DMS153 (cell line): ENCODE measurements at regions not wholly inside any gene's neighbourhood (a gene's known extent, or its start where the extent isn't known, plus 50 kb on each side); places are given as distances from the start of the nearest gene placed in this dataset.

Experiments
- DNase-seq: peaks from one replicate; lab custom pipeline; 2025; lab: John Stamatoyannopoulos, UW

- no peak for DNase-seq
Measured at GRCh38 chr18:8969639-8970390, 132.7 kb upstream of the NDUFV2 start.

- no peak for DNase-seq
Measured at GRCh38 chr18:8970843-8971242, 131.7 kb upstream of the NDUFV2 start.

GRCh38 chr18:8972116-8972515, 130.4 kb upstream of the NDUFV2 start:
- no peak for DNase-seq

GRCh38 chr18:8974279-8974678, 128.2 kb upstream of the NDUFV2 start:
- no peak for DNase-seq

DNA sequence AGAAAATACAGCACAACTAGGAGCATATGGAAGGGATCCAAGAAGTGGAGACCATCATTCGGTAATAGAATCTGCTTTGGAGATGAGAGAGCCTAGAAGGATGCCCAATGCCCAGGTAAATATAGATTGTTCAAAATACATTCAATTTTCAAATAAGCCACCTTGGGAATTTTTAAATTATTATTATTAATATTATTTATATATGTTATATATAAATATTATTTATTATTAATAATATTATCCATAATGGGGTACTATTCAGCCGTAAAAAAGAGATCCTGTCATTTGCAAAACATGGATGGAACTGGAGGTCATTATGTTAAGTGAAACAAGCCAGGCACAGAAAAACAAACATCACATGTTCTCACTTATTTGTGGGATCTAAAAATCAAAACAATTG, 127.8 kb upstream of the NDUFV2 start:
- DNase-seq: no peak

- DNase-seq: no peak
Measured at GRCh38 chr18:8975624-8976023, 126.9 kb upstream of the NDUFV2 start.

DNA sequence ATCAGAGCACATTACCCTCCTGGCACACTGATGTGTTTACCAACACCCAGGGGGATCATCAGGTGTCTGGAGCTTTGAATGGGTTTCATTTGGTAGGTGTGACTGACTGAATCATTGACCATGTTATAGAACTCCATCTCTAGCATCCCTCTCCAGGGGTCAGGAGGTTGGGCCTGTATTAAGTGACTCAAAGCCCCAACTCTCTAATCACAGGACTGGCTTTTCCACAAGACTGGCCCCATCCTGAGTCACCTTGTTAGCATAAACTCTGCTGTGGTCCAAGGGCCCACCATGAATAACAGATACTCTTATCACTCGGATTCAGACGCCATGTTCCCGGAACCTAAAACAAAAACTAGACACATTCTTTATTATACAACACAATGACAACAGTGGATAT, 125.9 kb upstream of the NDUFV2 start:
- DNase-seq: no peak

- DNase-seq: no peak
Measured at GRCh38 chr18:8977166-8977565, 125.3 kb upstream of the NDUFV2 start.

- no peak for DNase-seq
Measured at GRCh38 chr18:8977701-8978100, 124.8 kb upstream of the NDUFV2 start.

DNA sequence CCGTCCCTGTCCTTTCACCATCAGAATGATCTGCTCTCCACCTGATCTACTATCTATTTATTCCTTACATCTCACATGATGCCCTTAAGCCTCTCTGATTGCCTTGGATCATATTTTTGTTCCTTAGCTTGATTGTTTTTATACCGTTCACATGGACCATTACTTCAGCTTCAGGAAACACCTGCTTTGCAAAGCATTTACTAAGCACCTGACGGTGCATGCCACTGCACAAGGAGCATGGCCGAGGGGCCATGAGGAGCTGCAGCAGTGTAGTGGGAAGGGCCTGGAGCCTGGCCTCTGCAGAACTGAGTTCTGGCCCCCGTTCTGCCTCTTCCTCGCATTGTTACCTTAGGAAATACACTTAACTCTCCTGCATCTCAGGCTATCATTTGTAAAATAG, 124.1 kb upstream of the NDUFV2 start:
- no peak for DNase-seq

- DNase-seq: no peak
Measured at GRCh38 chr18:8979258-8979988, 123.1 kb upstream of the NDUFV2 start.

GRCh38 chr18:8980496-8980895, 122.0 kb upstream of the NDUFV2 start:
- no peak for DNase-seq

GRCh38 chr18:8980918-8981317, 121.6 kb upstream of the NDUFV2 start:
- no peak for DNase-seq

- DNase-seq: no peak
Measured at GRCh38 chr18:8982416-8983183, 119.9 kb upstream of the NDUFV2 start.

- DNase-seq: no peak
Measured at GRCh38 chr18:8983195-8983594, 119.3 kb upstream of the NDUFV2 start.

- no peak for DNase-seq
Measured at GRCh38 chr18:8984131-8984721, 118.3 kb upstream of the NDUFV2 start.

GRCh38 chr18:8987241-8987640, 115.3 kb upstream of the NDUFV2 start:
- no peak for DNase-seq

- no peak for DNase-seq
Measured at GRCh38 chr18:8988260-8988871, 114.1 kb upstream of the NDUFV2 start.

DNA sequence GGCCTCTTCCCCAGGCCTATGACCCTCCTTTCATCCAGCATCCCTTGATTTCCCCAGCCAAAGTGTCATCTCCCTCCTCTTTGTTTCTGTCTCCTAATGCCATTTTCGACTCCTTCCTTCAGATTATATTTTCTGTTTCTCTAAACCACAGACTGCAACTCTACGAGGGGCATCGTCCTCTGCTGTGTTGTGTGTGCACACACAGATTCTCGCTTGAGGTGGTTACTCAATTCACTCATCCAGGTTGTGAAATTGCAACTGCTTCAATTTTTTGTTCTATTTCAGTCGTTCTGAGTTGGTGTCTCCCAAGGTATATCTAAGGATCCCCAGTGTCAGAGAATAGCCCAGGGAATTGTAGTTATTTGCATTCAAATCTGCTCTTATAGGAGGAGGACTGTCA, 113.5 kb upstream of the NDUFV2 start:
- no peak for DNase-seq

DNA sequence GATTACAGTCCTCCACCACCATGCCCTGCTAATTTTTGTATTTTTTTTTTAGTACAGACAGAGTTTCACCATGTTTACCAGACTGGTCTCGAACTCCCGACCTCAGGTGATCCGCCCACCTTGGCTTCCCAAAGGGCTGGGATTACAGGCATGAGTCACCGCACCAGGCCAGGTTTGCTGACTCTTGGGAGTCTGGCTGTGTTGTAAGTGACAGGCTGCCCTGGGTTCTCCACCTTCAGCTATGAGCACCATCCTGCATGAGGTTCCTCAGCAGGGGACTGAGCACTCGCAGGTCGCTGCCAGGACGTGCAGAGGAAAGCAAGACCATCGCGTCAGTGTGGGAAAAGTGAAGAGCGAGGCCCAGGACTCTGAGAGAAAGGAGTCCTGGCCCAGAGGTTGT, 112.6 kb upstream of the NDUFV2 start:
- DNase-seq: no peak

GRCh38 chr18:8990276-8991031, 112.0 kb upstream of the NDUFV2 start:
- no peak for DNase-seq
